Testis (tissue), 2 donors: ENCODE measurements at regions not wholly inside any gene's neighbourhood (a gene's known extent, or its start where the extent isn't known, plus 50 kb on each side); places are given as distances from the start of the nearest gene placed in this dataset.

Experiments
- DNase-seq: peaks from one replicate; pipeline ENCODE4 v3.0.0-alpha.2; 2019
- H3K27ac ChIP-seq, 2 donors: fragments of 200-600 bp; sonication (generic); one replicate each; pipeline ENCODE4 v1.5.1; 2019
- H3K27me3 ChIP-seq: fragments of 200-600 bp; sonication (generic); one replicate; pipeline ENCODE4 v1.5.1; 2019
- H3K36me3 ChIP-seq: fragments of 200-600 bp; sonication (generic); one replicate; pipeline ENCODE4 v1.5.1; 2017; ENCODE audit warnings: low read depth; ENCODE audit errors: missing control alignments
- H3K4me1 ChIP-seq: fragments of 200-600 bp; sonication (generic); one replicate; pipeline ENCODE4 v1.5.1; 2019
- H3K4me3 ChIP-seq, 2 donors: fragments of 200-600 bp; sonication (generic); one replicate each; pipeline ENCODE4 v1.5.1; 2017 to 2019
- H3K9me3 ChIP-seq: fragments of 200-600 bp; sonication (generic); one replicate; pipeline ENCODE4 v1.5.1; 2017
- POLR2A ChIP-seq: fragments of 450-650 bp; IDR thresholded peaks from one replicate; pipeline ENCODE4 v1.6.1; 2017; ENCODE audit warnings: antibody characterized with exemption, mild to moderate bottlenecking, moderate library complexity
- WGBS, 2 donors: methylation state at CpG; one replicate each; pipeline ENCODE4 v1.1.5; 2018; 5-methylcytosine and 5-hydroxymethylcytosine counted together
- intact Hi-C: fragments of 100-400 bp; cut with DNase I; formaldehyde crosslinking; loops from one replicate; pipeline ENCODE4 v1.15.1; 2023; ENCODE audit warnings: low total_unique reads
- TF ChIP-seq, protein P1 (sequence below), 3 experiments: fragments of 450-650 bp in 2 of 3; fragments of 200-600 bp in 1 of 3; sonication (generic) in 1 of 3; IDR thresholded peaks; one replicate each; pipeline ENCODE4 v1.5.1; 2016 to 2019; ENCODE audit warnings: antibody characterized with exemption in 3 of 3, mild to moderate bottlenecking in 2 of 3, moderate library complexity in 1 of 3

DNA sequence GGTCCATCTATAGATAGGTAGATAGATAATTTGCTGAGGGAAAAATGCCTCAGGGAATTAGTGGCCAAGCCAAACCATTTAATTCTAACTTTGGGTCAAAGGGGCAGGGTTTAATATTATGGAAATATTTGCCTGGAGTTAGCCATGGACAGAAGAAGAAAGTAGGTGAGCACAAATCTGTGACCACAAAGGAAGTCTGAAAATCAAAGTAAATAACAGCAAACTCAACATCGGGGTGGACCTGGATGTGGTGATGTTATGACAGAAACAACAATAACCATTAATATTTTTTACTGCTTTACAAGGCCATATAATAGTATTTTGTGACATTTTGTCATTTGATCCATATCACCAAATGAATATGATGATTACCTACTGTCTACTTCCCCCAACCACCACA lies 578.0 kb upstream of the MGAT4C start:
- WGBS, 2 donors = 79 to 88% methylated on average over 1 of the region's 1 CpG
- Histone ChIP-seq H3K9me3 (no peaks in the 10 kb centered on the region), H3K4me3 (no peak overlapping the region), H3K4me1 (no peaks in the 10 kb centered on the region), H3K36me3 (no peaks in the 10 kb centered on the region), H3K27me3 (no peaks in the 10 kb centered on the region), H3K27ac (no peak overlapping the region)
- intact Hi-C loops = no loop called here
- no peak for DNase-seq
- no peak for TF ChIP-seq POLR2A
- TF ChIP-seq, protein P1, sequence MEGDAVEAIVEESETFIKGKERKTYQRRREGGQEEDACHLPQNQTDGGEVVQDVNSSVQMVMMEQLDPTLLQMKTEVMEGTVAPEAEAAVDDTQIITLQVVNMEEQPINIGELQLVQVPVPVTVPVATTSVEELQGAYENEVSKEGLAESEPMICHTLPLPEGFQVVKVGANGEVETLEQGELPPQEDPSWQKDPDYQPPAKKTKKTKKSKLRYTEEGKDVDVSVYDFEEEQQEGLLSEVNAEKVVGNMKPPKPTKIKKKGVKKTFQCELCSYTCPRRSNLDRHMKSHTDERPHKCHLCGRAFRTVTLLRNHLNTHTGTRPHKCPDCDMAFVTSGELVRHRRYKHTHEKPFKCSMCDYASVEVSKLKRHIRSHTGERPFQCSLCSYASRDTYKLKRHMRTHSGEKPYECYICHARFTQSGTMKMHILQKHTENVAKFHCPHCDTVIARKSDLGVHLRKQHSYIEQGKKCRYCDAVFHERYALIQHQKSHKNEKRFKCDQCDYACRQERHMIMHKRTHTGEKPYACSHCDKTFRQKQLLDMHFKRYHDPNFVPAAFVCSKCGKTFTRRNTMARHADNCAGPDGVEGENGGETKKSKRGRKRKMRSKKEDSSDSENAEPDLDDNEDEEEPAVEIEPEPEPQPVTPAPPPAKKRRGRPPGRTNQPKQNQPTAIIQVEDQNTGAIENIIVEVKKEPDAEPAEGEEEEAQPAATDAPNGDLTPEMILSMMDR (IDR thresholded peaks at IDR 0.05) = no peak

GRCh38 chr12:86827409-86827808 lies 571.2 kb upstream of the MGAT4C start:
- intact Hi-C loops = no loop called here
- H3K4me3 ChIP-seq = no peak overlapping the region
- 80 to 81% methylated on average over 2 of the region's 2 CpGs for WGBS, 2 donors

GRCh38 chr12:86826051-86826450 lies 569.9 kb upstream of the MGAT4C start:
- TF ChIP-seq, protein P1 (IDR thresholded peaks at IDR 0.05) = no peak
- TF ChIP-seq POLR2A = no peak
- intact Hi-C loops = no loop called here
- H3K27me3 ChIP-seq = no peaks in the 10 kb centered on the region
- WGBS, 2 donors = 97 to 98% methylated on average over 2 of the region's 2 CpGs
- no peaks in the 10 kb centered on the region for H3K36me3 ChIP-seq
- H3K4me3 ChIP-seq = no peak overlapping the region
- H3K4me1 ChIP-seq = no peaks in the 10 kb centered on the region
- H3K27ac ChIP-seq = no peak overlapping the region
- H3K9me3 ChIP-seq = no peaks in the 10 kb centered on the region
- DNase-seq = no peak

More at GRCh38 chr12:86827409-86827808, 571.2 kb upstream of the MGAT4C start:
- H3K27ac ChIP-seq = no peak overlapping the region
- no peaks in the 10 kb centered on the region for H3K9me3 ChIP-seq
- DNase-seq = no peak
- no peaks in the 10 kb centered on the region for H3K36me3 ChIP-seq
- no peak for TF ChIP-seq POLR2A
- no peaks in the 10 kb centered on the region for H3K4me1 ChIP-seq
- H3K27me3 ChIP-seq = no peaks in the 10 kb centered on the region

DNA sequence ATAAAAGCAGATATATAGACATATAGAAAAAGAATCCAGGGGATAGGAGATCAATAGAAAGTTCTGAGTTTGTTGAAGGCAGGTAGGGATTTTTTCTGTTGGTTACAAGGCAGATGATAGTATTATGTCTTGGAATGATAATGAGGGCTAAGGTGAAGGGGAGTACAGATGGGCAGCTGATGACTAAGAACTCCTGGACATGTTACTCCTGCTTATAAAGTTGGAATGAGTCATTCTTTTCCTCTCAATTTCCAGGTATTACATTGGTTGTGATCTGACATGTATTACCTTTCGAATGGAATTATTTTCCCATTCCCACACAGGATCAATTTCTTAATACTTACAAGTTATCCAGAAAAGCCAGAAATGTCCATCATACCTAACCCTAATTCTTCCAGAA lies 545.2 kb upstream of the MGAT4C start:
- TF ChIP-seq, protein P1 (IDR thresholded peaks at IDR 0.05) = no peak
- no peak for TF ChIP-seq POLR2A
- WGBS, 2 donors = 82 to 95% methylated on average over 1 of the region's 1 CpG
- Histone ChIP-seq H3K4me3 (no peak overlapping the region), H3K4me1 (no peaks in the 10 kb centered on the region), H3K27me3 (no peaks in the 10 kb centered on the region), H3K27ac (no peak overlapping the region), H3K9me3 (no peaks in the 10 kb centered on the region), H3K36me3 (no peaks in the 10 kb centered on the region)
- intact Hi-C loops = no loop called here
- DNase-seq = no peak

DNA sequence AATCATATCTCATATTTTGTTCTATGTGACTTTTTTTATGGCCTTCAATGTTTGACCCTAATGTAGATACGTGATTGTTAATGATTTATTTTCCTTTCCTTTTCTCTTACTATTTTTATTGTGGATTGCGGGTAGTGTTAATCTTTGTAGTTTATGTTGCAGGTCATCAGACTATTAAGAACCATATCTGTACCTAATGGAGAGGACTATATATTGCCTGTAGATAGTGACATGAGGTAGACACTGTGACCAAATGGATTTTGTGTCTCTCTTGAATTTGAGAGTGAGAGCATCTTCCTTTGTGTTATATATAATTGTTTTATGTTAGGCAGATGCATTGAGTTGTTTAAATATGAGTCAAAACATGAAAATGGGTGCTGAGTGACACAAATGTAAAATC lies 543.4 kb upstream of the MGAT4C start:
- Histone ChIP-seq H3K27ac (no peak overlapping the region), H3K27me3 (no peaks in the 10 kb centered on the region), H3K36me3 (no peaks in the 10 kb centered on the region), H3K9me3 (no peaks in the 10 kb centered on the region), H3K4me1 (no peaks in the 10 kb centered on the region), H3K4me3 (no peak overlapping the region)
- intact Hi-C loops = no loop called here
- TF ChIP-seq, protein P1 (IDR thresholded peaks at IDR 0.05) = no peak
- TF ChIP-seq POLR2A = no peak
- WGBS, 2 donors = 85 to 87% methylated on average over 2 of the region's 2 CpGs
- DNase-seq = no peak
